OCI-LY7 (cell line): ENCODE measurements at regions not wholly inside any gene's neighbourhood (a gene's known extent, or its start where the extent isn't known, plus 50 kb on each side); places are given as distances from the start of the nearest gene placed in this dataset.

Experiments used
- CTCF ChIP-seq: fragments of 200-600 bp; sonication (generic); conservative IDR thresholded peaks from 2 replicates; pipeline ENCODE4 v1.5.1; 2014; ENCODE audit warnings: mild to moderate bottlenecking, antibody characterized with exemption, low read length, moderate library complexity, mixed read lengths
- EZH2phosphoT487 ChIP-seq: fragments of 200-600 bp; sonication (generic); IDR thresholded peaks from 2 replicates; pipeline ENCODE4 v1.6.1; 2018; ENCODE audit warnings: low read depth, borderline replicate concordance, mild to moderate bottlenecking, mixed run types, antibody characterized with exemption, low read length, moderate library complexity, mixed read lengths

GRCh38 chr2:52622266-52622665 lies 1145.3 kb upstream of the CHAC2 start:
- no peak for TF ChIP-seq CTCF
- TF ChIP-seq EZH2phosphoT487, result no peak
